ENCODE measurements at regions not wholly inside any gene's neighbourhood (a gene's known extent, or its start where the extent isn't known, plus 50 kb on each side); places are given as distances from the start of the nearest gene placed in this dataset.
"Not testable (repeated sequence)": the region's sequence is repeated elsewhere in the genome, so short reads cannot be mapped to it uniquely, and the experiment has no call there.

- no peak for DNase-seq
Measured at GRCh38 chr10:31124852-31125251, 93.2 kb upstream of the ZNF438 start.

- DNase-seq = no peak
Measured at GRCh38 chr10:31125789-31126188, 94.1 kb upstream of the ZNF438 start.

GRCh38 chr10:31126593-31126992, 94.9 kb upstream of the ZNF438 start:
- DNase-seq = no peak

- no peak for DNase-seq
Measured at GRCh38 chr10:31128536-31128935, 96.9 kb upstream of the ZNF438 start.

GRCh38 chr10:31129271-31129670, 97.6 kb upstream of the ZNF438 start:
- DNase-seq = no peak

GRCh38 chr10:31129880-31130405, 98.3 kb upstream of the ZNF438 start:
- no peak for DNase-seq

- DNase-seq = no peak
Measured at GRCh38 chr10:31130406-31130805, 98.7 kb upstream of the ZNF438 start.

GRCh38 chr10:31131251-31131650, 99.6 kb upstream of the ZNF438 start:
- DNase-seq = no peak

- DNase-seq = no peak
Measured at GRCh38 chr10:31132681-31133244, 101.1 kb upstream of the ZNF438 start.

- no peak for DNase-seq
Measured at GRCh38 chr10:31133251-31133791, 101.7 kb upstream of the ZNF438 start.

- peak; percentile 45 to 61 for DNase-seq
Measured at GRCh38 chr10:31133792-31134310, 102.2 kb upstream of the ZNF438 start.

GRCh38 chr10:31134311-31134952, 102.8 kb upstream of the ZNF438 start:
- peak; percentile 23 to 34 for DNase-seq

- DNase-seq = no peak
Measured at GRCh38 chr10:31135171-31135570, 103.5 kb upstream of the ZNF438 start.

GRCh38 chr10:31135791-31136190, 104.1 kb upstream of the ZNF438 start:
- not testable (repeated sequence) for DNase-seq

- DNase-seq = no peak
Measured at GRCh38 chr10:31136386-31136785, 104.7 kb upstream of the ZNF438 start.

GRCh38 chr10:31136930-31137885, 105.5 kb upstream of the ZNF438 start:
- DNase-seq = peak; percentile 84 to 87

- DNase-seq = no peak
Measured at GRCh38 chr10:31138026-31138553, 106.4 kb upstream of the ZNF438 start.

GRCh38 chr10:31139497-31139896, 107.8 kb upstream of the ZNF438 start:
- no peak for DNase-seq

GRCh38 chr10:31140716-31141115, 109.1 kb upstream of the ZNF438 start:
- no peak for DNase-seq

GRCh38 chr10:31142026-31142425, 110.4 kb upstream of the ZNF438 start:
- no peak for DNase-seq

- peak; percentile 25 to 28 for DNase-seq
Measured at GRCh38 chr10:31143331-31143935, 111.8 kb upstream of the ZNF438 start.

GRCh38 chr10:31145986-31146385, 114.3 kb upstream of the ZNF438 start:
- DNase-seq = peak in 1 of 2 experiments; percentile 28

All from Kasumi-1 (cell line).